Transverse colon (tissue), 4 donors: ENCODE measurements at regions not wholly inside any gene's neighbourhood (a gene's known extent, or its start where the extent isn't known, plus 50 kb on each side); places are given as distances from the start of the nearest gene placed in this dataset.

Experiments
- POLR2AphosphoS5 ChIP-seq, 3 donors: sonication (generic); formaldehyde crosslinking; IDR thresholded peaks; one replicate each; pipeline ENCODE4 v1.6.1; 2016; ENCODE audit warnings: antibody characterized with exemption in 3 of 3
- TF ChIP-seq, protein P1 (sequence below), 5 experiments: fragments of 200-600 bp in 3 of 5; fragments of 450-650 bp in 2 of 5; sonication (generic) in 3 of 5; IDR thresholded peaks; 1 replicate in 2 of 5; 2 replicates in 3 of 5; pipeline ENCODE4 v1.5.1; 2016 to 2017; ENCODE audit warnings: antibody characterized with exemption in 5 of 5, inconsistent platforms in 3 of 5, mild to moderate bottlenecking in 2 of 5, moderate library complexity in 1 of 5

DNA sequence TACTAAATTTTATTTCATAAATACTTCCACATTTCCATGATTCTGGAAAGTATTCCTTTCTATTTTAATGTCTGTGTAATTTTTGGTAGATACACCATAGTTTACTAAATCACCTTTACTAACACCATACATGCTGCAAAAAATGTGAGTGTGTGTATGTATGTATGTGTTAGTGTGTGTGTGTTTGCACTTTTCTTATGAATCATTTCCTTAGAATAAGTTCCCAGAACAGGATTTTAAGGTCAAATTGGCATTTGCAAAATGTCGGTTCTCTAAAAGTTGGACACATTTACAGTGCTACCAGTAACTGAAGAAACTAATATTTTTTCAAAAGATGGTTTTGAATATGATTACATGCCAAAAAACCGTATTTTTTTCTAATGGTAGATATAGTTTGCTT is 137.1 kb downstream of the CYB561 start:
- TF ChIP-seq, protein P1, sequence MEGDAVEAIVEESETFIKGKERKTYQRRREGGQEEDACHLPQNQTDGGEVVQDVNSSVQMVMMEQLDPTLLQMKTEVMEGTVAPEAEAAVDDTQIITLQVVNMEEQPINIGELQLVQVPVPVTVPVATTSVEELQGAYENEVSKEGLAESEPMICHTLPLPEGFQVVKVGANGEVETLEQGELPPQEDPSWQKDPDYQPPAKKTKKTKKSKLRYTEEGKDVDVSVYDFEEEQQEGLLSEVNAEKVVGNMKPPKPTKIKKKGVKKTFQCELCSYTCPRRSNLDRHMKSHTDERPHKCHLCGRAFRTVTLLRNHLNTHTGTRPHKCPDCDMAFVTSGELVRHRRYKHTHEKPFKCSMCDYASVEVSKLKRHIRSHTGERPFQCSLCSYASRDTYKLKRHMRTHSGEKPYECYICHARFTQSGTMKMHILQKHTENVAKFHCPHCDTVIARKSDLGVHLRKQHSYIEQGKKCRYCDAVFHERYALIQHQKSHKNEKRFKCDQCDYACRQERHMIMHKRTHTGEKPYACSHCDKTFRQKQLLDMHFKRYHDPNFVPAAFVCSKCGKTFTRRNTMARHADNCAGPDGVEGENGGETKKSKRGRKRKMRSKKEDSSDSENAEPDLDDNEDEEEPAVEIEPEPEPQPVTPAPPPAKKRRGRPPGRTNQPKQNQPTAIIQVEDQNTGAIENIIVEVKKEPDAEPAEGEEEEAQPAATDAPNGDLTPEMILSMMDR (IDR thresholded peaks at IDR 0.05) = no peak
- no peak for TF ChIP-seq POLR2AphosphoS5 (IDR thresholded peaks at IDR 0.05)
